ENCODE measurements at regions not wholly inside any gene's neighbourhood (a gene's known extent, or its start where the extent isn't known, plus 50 kb on each side); places are given as distances from the start of the nearest gene placed in this dataset.

DNA sequence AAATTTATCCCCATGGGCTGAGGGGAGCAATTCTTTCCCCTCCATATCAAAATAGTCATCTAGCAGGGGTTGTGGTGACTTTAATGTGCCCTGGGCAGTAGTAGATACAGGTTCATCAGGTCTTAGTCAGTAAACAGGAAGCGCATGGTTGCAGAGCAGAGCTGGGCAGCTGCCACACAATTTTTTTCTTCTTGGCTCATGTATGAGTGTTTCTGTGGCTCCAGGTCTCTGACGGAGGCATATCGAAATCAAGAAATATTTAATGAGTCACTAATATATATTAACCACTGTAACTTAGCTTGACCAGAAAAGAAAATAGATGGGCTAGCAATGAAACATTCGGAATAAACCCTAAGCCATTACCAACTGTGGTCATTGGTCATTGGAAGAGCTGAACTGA, 68.4 kb upstream of the UBL3 start:
- H2AFZ ChIP-seq (ENCODE audit: low read depth, low read length) = no peak overlapping the region
- no peak for TF ChIP-seq POLR2A (IDR thresholded peaks at IDR 0.05; ENCODE audit: low read depth, low read length)
- TF ChIP-seq POLR2AphosphoS5 (IDR thresholded peaks at IDR 0.05; ENCODE audit: insufficient read depth, low read depth, low read length) = no peak
- TF ChIP-seq FOS (IDR thresholded peaks at IDR 0.05; ENCODE audit: borderline replicate concordance, insufficient read depth, low read length) = no peak
- no peak for TF ChIP-seq JUN (IDR thresholded peaks at IDR 0.05; ENCODE audit: borderline replicate concordance, insufficient read depth, insufficient read length, low read depth)
- TF ChIP-seq GATA2 (IDR thresholded peaks at IDR 0.05; ENCODE audit: insufficient read depth, insufficient read length, low read depth, low read length) = no peak
- TF ChIP-seq, protein P1, sequence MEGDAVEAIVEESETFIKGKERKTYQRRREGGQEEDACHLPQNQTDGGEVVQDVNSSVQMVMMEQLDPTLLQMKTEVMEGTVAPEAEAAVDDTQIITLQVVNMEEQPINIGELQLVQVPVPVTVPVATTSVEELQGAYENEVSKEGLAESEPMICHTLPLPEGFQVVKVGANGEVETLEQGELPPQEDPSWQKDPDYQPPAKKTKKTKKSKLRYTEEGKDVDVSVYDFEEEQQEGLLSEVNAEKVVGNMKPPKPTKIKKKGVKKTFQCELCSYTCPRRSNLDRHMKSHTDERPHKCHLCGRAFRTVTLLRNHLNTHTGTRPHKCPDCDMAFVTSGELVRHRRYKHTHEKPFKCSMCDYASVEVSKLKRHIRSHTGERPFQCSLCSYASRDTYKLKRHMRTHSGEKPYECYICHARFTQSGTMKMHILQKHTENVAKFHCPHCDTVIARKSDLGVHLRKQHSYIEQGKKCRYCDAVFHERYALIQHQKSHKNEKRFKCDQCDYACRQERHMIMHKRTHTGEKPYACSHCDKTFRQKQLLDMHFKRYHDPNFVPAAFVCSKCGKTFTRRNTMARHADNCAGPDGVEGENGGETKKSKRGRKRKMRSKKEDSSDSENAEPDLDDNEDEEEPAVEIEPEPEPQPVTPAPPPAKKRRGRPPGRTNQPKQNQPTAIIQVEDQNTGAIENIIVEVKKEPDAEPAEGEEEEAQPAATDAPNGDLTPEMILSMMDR (IDR thresholded peaks at IDR 0.05; ENCODE audit: extremely low read depth in 1 of 2, insufficient read depth in 1 of 2, low read depth in 1 of 2, low read length in 2 of 2) = no peak
- H3K9ac ChIP-seq (replicated peaks; ENCODE audit: extremely low read depth, insufficient read depth, low read length) = no peak overlapping the region
- no peaks in the 10 kb centered on the region for H3K79me2 ChIP-seq (ENCODE audit: control insufficient read depth, insufficient read depth, low read length)
- intact Hi-C loops (cut with micrococcal nuclease) (no loop called here), dilution Hi-C loops (cut with MboI; ENCODE audit: extremely low pct_ligation_motif_present, low sequenced_read_pairs) (no loop called here)
- ChIA-PET CTCF (interaction anchor here (1.3 to 1.4 kb wide), 2 partner anchors 147 to 213 kb away, joined by 3 read pairs; no protein-coding TSS in a partner anchor), POLR2A (no interaction called here)
- H3K4me3 ChIP-seq (replicated peaks in 1 of 3; ENCODE audit: insufficient read depth in 1 of 3, low read depth in 1 of 3, low read length in 3 of 3) = no peak overlapping the region
- H3K9me3 ChIP-seq (replicated peaks; ENCODE audit: control insufficient read depth, insufficient read depth, low read length) = no peaks in the 10 kb centered on the region
- H4K20me1 ChIP-seq (replicated peaks; ENCODE audit: control insufficient read depth, extremely low read depth, insufficient read depth, low read length) = no peaks in the 10 kb centered on the region
- no peak overlapping the region for H3K27ac ChIP-seq (ENCODE audit: insufficient read depth, low read depth, low read length)
- BruUV-seq (replicated peaks) = no TSS peak
- no peak for DNase-seq (ENCODE audit: low read depth, low spot score)
- no peak overlapping the region for H3K4me2 ChIP-seq (ENCODE audit: insufficient read depth, low read length)
- peaks cover 7% of the 10 kb centered on the region for H3K4me1 ChIP-seq (ENCODE audit: control insufficient read depth, extremely low read depth, insufficient read depth, low read length)
- no peaks in the 10 kb centered on the region for H3K36me3 ChIP-seq (ENCODE audit: control insufficient read depth in 2 of 2, extremely low read depth in 1 of 2, insufficient read depth in 2 of 2, low read length in 2 of 2)
- H3K27me3 ChIP-seq (ENCODE audit: control insufficient read depth in 2 of 2, insufficient read depth in 2 of 2, low read length in 2 of 2) = peaks cover 0 to 3% of the 10 kb centered on the region in 2 experiments
- no peaks in the 10 kb centered on the region for H3K9me1 ChIP-seq (replicated peaks; ENCODE audit: control insufficient read depth, extremely low read depth, insufficient read depth, low read length)
- FAIRE-seq = no peak

DNA sequence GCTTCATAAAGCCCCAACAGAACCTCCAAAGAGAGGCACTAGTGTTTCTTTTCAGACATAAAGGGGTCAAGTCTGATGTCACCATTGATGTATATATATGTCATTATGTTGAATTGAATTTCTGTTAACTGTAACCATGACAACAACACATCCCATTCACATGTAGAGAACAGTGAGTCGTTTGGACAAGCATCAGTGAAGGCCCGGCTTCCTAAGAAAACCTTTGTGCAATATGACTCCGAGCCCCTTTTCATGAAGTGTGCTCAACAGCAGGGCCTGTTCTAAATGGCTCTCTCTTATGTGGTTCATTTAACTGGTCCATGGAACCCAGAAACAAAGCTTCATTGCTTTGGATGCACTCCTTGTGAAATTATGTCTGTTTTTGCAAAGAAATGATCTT, 67.2 kb upstream of the UBL3 start:
- Histone ChIP-seq H3K36me3 (ENCODE audit: control insufficient read depth in 2 of 2, extremely low read depth in 1 of 2, insufficient read depth in 2 of 2, low read length in 2 of 2) (no peaks in the 10 kb centered on the region), H4K20me1 (replicated peaks; ENCODE audit: control insufficient read depth, extremely low read depth, insufficient read depth, low read length) (no peaks in the 10 kb centered on the region), H3K79me2 (ENCODE audit: control insufficient read depth, insufficient read depth, low read length) (no peaks in the 10 kb centered on the region), H3K27ac (ENCODE audit: insufficient read depth, low read depth, low read length) (no peak overlapping the region), H3K27me3 (ENCODE audit: control insufficient read depth in 2 of 2, insufficient read depth in 2 of 2, low read length in 2 of 2) (peaks cover 2 to 3% of the 10 kb centered on the region in 2 experiments), H3K9me1 (replicated peaks; ENCODE audit: control insufficient read depth, extremely low read depth, insufficient read depth, low read length) (no peaks in the 10 kb centered on the region), H3K9me3 (replicated peaks; ENCODE audit: control insufficient read depth, insufficient read depth, low read length) (no peaks in the 10 kb centered on the region), H3K4me3 (replicated peaks in 1 of 3; ENCODE audit: insufficient read depth in 1 of 3, low read depth in 1 of 3, low read length in 3 of 3) (no peak overlapping the region), H3K9ac (replicated peaks; ENCODE audit: extremely low read depth, insufficient read depth, low read length) (no peak overlapping the region), H2AFZ (ENCODE audit: low read depth, low read length) (no peak overlapping the region), H3K4me1 (ENCODE audit: control insufficient read depth, extremely low read depth, insufficient read depth, low read length) (no peaks in the 10 kb centered on the region), H3K4me2 (ENCODE audit: insufficient read depth, low read length) (no peak overlapping the region)
- DNase-seq (ENCODE audit: low read depth, low spot score) (no peak), FAIRE-seq (no peak)
- intact Hi-C loops (cut with micrococcal nuclease) = no loop called here
- ChIA-PET POLR2A (no interaction called here), CTCF (no interaction called here)
- TF ChIP-seq EZH2 (IDR thresholded peaks at IDR 0.05; ENCODE audit: borderline replicate concordance, low read depth, low read length, severe bottlenecking) (no peak), POLR2AphosphoS5 (IDR thresholded peaks at IDR 0.05; ENCODE audit: insufficient read depth, low read depth, low read length) (no peak), GATA2 (IDR thresholded peaks at IDR 0.05; ENCODE audit: insufficient read depth, insufficient read length, low read depth, low read length) (no peak), POLR2A (IDR thresholded peaks at IDR 0.05; ENCODE audit: low read depth, low read length) (no peak), MYC (IDR thresholded peaks at IDR 0.05; ENCODE audit: low read depth, low read length) (no peak)
- TF ChIP-seq, protein P2, sequence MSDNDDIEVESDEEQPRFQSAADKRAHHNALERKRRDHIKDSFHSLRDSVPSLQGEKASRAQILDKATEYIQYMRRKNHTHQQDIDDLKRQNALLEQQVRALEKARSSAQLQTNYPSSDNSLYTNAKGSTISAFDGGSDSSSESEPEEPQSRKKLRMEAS (IDR thresholded peaks at IDR 0.05; ENCODE audit: insufficient read depth, insufficient read length) = no peak
- TF ChIP-seq, protein P1 (IDR thresholded peaks at IDR 0.05; ENCODE audit: extremely low read depth in 1 of 2, insufficient read depth in 1 of 2, low read depth in 1 of 2, low read length in 2 of 2) = no peak
- BruUV-seq (replicated peaks) = no TSS peak
- dilution Hi-C loops (cut with MboI; ENCODE audit: extremely low pct_ligation_motif_present, low sequenced_read_pairs) = no loop called here
